Astrocyte (in vitro differentiated cells and primary cell): ENCODE measurements at regions not wholly inside any gene's neighbourhood (a gene's known extent, or its start where the extent isn't known, plus 50 kb on each side); places are given as distances from the start of the nearest gene placed in this dataset.

Experiments
- EZH2 ChIP-seq: IDR thresholded peaks from 2 replicates; pipeline ENCODE4 v1.6.1; 2012; ENCODE audit warnings: mild to moderate bottlenecking, low read length, inconsistent platforms; ENCODE audit not compliant: insufficient read depth
- TF ChIP-seq, protein P1 (sequence below): IDR thresholded peaks from 2 replicates; pipeline ENCODE4 v1.5.1; 2011; ENCODE audit warnings: low read depth, mild to moderate bottlenecking, inconsistent platforms, low read length, moderate library complexity; ENCODE audit not compliant: insufficient read depth

DNA sequence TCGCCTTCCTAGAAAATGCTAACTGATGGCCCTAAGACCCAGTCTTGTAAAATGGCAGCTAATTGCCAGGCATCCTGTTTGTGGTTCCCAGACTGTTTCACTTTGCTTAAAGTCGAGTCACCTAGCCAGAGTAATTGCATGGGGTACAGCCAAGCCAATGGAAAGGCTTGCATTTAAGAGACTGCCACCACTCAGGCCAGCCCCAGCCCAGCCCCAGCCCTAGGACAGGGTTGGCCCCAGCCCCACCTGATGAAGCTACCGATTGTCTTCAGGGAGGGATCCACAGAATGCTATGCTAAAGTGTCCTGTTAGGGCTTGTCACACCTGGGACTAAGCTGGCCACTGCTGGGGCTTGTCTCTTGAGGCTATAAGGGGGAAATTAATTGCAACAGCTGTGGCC is 194.6 kb upstream of the KLF3 start:
- TF ChIP-seq, protein P1, sequence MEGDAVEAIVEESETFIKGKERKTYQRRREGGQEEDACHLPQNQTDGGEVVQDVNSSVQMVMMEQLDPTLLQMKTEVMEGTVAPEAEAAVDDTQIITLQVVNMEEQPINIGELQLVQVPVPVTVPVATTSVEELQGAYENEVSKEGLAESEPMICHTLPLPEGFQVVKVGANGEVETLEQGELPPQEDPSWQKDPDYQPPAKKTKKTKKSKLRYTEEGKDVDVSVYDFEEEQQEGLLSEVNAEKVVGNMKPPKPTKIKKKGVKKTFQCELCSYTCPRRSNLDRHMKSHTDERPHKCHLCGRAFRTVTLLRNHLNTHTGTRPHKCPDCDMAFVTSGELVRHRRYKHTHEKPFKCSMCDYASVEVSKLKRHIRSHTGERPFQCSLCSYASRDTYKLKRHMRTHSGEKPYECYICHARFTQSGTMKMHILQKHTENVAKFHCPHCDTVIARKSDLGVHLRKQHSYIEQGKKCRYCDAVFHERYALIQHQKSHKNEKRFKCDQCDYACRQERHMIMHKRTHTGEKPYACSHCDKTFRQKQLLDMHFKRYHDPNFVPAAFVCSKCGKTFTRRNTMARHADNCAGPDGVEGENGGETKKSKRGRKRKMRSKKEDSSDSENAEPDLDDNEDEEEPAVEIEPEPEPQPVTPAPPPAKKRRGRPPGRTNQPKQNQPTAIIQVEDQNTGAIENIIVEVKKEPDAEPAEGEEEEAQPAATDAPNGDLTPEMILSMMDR = no peak
- no peak for TF ChIP-seq EZH2
